Fibroblast of skin of left quadriceps (primary cell): ENCODE measurements at regions not wholly inside any gene's neighbourhood (a gene's known extent, or its start where the extent isn't known, plus 50 kb on each side); places are given as distances from the start of the nearest gene placed in this dataset.
"Not testable (repeated sequence)": the region's sequence is repeated elsewhere in the genome, so short reads cannot be mapped to it uniquely, and the experiment has no call there.

ENCODE experiments used
- DNase-seq, 2 experiments: peaks; one replicate each; pipeline ENCODE4 v3.0.0-alpha.2; 2013; ENCODE audit warnings: low read depth in 2 of 2

DNA sequence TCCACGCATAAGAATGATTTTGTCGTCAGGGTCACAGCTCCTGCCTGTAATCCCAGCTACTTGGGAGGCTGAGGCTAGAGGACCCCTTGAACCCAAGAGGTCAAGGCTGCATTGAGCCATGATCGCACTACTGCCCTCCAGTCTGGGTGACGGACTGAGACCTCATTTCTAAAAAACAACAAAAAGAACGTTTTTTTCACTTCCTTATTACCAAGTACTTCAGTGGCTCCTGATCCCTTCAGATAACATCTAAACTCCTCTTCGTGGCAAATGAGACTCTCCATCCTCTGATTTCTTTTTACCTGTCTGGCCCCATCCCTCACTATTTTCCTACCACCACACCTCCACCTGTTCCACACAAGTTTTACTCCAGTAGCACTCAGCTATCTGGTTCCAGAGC lies 105.4 kb upstream of the TLK1 start:
- DNase-seq, result no peak

- not testable (repeated sequence) for DNase-seq
Measured at GRCh38 chr2:171261529-171261928, 100.8 kb upstream of the TLK1 start.

DNA sequence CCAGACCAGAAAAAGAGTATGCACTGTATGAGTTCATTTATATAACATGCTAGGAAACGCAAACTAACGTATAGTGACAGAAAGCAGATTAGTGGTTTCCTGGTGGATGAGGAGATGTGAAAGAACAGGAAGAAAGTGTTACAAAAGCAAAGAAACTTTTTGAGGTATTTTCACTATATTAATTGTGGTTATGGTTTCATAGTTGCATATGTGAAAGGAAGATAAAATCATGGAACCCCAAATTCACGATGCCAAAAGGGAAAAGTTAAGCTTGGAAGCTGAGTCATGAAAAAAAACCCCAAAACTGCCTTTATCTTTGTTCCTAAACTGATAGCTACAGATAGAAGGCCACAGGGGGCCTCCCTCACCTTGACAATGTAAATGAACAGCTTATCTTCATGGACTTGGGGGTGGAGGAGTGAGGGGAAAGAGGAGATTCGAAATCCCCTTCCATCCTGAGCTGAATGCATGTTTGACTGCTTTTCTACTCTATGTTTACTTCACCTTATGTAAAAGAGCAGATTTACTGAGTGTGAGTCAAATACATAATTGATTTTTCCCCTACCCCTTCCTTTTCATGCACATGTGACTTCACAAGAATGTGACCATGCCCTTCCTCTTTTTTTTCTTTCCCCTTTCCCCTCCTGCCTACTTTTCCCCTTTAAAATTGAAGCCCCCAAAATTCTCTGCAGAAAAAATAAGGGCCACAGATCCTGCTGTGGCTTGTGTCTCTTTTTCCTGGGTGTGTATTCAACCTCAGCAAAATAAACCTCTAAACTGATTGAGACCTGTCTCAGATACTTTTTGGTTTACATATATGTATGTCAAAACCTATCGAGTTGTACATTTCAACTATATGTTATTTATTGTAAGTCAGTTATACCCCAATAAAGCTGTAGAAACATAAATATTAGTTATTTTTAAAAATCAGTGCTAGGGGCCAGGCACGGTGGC lies 100.1 kb upstream of the TLK1 start:
- DNase-seq, result no peak

DNA sequence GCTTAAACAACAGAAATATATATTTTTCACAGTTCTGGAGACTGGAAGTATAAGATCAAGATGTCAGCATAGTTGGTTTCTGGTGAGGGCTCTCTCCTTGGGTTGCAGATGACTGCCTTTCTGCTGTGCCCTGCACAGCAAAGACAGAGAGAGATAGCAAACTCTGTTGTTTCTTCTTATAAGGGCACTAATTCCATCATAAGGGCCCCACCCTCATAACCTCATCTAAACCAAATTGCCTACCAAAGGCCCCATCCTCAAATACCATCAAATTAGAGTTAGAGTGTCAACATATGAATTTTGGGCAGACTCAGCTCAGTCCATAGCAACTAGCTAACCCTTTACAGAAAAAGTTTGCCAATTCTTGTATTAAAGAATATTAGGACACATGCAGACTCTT lies 94.0 kb upstream of the TLK1 start:
- DNase-seq, result no peak

DNA sequence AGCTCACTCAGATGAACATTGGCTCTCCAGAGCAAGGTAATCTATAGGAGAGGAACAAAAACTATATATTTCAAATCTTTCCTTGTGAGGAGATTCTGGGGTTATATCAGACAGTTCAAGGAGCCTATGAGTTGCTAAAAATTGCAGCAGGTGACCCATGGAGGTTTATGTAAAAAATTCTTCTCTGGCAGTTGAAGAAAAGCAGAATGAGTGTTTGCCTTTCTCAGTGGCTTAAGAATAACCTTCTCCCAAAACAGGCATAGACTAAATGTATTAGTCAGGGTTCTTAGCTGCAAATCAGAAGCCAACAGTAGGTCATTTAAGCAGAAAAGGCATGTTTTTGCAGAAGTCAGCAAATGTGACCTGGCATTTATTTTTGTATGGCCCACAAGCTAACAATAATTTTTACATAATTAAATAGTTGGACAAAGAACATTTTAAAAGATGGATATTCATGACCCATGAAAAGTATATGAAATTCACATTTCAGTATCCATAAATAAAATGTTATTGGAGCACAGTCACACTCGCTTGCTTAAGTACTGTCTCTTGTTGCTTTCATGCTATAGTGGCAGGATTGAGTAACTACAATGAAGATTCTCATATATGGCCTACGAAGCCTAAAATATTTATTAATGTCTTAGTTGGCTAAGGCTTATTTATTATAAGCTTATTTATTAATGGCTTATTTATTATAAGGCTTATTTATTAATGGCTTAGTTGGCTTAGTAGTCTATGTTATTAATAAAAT lies 93.4 kb upstream of the TLK1 start:
- no peak for DNase-seq

DNA sequence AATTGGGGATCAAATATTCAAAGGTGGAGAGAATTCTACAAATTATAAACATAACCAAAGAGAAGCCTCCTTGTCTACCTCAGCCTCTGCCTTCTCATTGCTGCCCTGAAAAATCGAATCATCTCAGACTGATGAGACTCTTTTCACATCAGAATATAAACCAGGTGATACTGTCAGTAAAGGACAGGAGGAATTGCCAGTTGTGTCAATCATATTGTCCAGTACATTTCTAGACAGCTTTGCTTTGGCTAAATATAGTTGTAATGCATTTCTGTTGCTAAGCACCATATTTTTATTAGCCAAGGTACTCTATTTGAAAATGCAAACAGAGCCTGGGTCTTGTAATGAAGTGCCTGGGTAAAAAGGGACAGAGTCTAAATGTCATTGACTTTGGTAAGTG lies 92.6 kb upstream of the TLK1 start:
- DNase-seq, result no peak

DNA sequence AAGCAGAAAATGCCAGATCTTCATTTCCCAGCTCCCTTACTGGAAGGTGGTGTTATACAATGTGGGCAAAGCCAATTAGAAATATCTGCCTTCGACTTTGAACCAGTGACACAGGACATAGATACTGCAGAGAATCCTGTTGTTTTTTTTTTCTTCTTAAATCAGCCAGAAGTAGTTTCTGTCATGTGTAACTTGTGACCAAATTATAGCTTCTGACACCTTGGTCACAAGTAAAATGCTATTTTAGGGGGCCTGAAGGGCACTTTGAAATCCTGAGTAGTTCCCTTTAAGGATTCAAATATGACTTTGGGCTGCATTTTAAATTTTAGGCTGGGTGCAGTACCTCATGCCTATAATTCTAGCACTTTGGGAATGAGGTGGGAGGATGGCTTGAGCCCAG lies 89.0 kb upstream of the TLK1 start:
- no peak for DNase-seq

DNA sequence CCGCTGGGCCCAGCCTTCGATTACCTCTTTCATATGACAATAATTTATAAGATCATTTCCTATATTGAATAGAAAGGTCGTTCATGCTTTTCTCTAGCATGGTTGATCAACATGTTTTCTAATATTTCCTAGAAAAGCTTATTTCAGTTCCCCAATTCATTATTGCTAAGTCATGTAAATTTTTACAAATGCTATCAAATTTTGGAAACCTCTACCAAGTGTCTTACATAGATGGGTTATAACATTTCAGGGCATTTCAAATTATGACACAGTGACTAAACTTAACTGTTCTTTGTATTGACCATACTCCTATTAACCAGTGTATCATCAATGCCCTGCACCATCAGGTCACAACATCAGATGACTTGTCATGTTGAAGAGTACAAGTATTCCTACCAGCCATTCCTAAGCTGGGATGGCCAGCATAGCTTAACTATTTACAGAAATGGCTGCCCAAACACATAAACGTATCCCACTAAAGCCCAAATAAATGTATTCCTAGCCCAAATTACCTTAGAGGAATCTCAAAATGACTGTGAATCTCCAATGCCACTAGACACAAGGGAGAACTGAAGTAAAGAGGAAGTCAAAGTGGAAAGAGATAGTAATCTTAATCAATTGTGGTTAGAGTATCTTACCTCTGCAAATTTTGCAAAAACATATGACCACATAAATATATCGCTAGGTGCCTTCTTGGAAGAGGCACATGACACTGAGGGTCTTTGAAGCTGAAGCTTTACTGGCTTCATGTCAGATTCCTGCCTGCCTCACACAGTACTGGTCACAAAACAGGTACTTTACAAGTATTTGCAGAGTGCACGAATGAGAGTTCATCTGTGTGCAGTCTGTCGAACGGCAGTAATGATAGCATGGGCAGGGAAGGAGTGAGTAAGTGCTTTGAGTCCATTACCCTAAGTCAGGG lies 87.3 kb upstream of the TLK1 start:
- no peak for DNase-seq

DNA sequence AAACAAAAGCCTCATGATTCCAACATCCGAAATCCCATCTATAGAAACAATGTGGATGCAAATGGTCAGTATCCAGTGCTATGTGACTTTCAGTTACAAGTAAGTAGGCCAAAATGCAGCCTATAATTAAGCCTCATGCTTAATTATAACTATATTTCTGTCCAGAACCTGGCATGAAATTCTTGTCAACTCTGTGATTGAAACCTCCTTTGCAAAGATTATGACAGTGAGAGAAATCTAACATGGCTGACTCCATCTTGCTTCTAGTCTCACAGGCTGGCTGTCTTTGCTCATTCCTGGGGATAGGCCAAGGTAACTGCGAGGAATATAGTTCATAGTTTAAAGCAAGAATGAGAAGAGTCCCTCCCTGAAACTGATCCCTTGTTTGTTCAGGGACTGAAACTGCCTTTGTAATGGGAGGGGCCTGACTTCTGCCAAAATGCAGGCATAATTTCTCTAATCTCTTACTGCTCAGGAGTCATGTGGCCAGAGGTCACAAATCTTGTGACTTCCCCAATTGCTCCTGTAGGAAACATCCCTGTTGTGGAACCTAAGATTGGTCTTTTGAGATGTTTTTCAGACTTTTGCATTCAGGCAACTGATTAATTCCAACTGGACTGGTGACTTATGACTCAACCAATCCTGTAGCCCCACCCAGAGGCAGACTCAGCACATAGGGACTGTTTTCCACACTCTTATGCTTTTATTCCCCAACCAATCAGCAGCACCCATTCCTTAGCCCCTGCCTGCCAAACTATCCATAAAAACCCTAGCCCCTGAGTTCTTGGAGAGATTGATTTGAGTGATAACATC lies 84.5 kb upstream of the TLK1 start:
- no peak for DNase-seq

DNA sequence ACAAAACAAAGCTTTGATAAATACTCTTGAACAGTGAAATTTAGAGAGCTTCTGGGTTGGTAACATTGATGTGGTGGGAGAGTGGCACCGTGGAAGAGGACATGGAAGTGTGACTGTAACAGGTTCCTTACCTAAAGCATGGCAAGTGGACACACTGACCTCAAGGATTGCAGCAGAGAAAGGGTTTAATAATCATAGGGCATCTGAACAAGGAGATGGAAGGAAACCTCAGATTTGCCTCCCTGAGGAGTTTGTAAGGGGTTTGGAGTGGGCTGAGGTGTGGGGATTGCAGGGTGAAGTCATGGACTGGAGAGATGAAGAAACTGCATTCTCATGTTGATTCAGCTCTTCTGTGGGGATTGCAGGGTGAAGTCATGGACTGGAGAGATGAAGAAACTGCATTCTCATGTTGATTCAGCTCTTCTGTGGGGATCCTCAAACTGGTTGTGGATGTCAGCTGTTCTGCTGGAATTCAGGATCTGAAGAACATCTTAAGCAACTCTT lies 83.8 kb upstream of the TLK1 start:
- peak in 1 of 2 experiments; percentile 3 for DNase-seq

DNA sequence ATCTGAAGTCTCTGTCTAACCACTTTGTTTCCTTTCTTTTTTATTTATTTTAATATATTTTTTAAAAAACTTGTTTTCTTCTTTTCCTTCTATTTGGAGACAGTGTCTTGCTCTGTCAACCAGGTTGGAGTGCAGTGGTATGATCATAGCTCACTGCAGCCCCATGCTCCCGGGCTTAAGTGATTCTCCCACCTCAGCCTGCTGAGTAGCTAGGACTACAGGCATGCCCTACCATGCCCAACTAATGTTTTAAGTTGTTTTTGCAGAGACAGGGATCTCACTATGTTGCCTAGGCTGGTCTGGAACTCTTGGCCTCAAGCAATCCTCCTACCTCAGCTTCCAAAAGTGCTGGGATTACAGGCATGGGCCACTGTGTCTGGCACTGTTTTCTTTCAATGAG lies 81.1 kb upstream of the TLK1 start:
- no peak for DNase-seq

GRCh38 chr2:171238946-171239345 lies 78.3 kb upstream of the TLK1 start:
- DNase-seq, result no peak

GRCh38 chr2:171237751-171238505 lies 77.2 kb upstream of the TLK1 start:
- DNase-seq, result no peak

DNA sequence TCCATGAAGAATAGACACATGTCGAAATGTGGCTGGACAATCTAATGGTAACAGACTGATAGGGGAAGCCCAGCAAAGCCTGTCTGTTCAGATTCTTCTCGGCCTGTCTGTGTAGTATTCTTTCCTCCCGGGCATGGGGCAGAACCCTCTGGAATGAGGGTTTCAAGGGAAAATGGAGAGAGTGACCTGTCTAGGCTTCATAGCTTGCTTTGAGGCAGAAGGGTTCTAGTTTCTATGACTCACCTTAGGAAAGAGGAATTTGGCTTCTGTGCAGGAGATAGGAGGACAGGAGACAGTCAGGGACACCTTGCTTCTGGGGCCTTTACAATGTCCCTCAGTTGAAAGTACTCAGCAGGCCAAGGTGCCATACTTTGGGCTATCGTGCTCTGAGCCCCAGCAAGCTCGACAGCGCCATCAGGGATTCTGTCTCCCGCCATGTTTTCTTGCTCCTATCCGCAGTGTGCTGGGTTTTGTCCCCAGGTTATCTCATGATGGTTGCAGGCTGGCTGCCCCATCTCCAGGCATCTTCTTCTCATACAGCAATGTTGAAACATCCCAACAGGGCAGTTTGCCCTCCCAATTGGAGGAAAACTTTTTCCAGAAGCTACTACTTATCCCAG lies 74.7 kb upstream of the TLK1 start:
- DNase-seq, result no peak

DNA sequence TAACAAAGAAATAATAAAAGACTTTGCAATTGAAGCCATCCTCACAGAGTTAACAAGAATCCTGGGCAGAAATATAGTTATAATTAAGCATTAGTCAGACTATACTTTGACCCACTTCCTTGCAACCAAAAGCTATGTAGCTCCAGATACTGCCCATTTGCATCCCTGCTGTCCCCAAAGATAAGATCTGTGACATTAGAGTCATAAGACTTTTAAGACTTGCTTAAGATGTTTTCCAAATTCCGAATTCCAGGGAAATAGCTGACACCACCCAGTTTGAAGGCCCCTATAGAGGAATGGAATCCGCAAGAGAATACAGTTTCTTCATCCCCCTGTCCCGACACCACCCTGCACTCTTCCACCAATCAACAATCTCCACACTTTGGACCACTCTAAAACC lies 69.5 kb upstream of the TLK1 start:
- DNase-seq, result no peak

- DNase-seq, result no peak
Measured at GRCh38 chr2:171228826-171229225, 68.1 kb upstream of the TLK1 start.

DNA sequence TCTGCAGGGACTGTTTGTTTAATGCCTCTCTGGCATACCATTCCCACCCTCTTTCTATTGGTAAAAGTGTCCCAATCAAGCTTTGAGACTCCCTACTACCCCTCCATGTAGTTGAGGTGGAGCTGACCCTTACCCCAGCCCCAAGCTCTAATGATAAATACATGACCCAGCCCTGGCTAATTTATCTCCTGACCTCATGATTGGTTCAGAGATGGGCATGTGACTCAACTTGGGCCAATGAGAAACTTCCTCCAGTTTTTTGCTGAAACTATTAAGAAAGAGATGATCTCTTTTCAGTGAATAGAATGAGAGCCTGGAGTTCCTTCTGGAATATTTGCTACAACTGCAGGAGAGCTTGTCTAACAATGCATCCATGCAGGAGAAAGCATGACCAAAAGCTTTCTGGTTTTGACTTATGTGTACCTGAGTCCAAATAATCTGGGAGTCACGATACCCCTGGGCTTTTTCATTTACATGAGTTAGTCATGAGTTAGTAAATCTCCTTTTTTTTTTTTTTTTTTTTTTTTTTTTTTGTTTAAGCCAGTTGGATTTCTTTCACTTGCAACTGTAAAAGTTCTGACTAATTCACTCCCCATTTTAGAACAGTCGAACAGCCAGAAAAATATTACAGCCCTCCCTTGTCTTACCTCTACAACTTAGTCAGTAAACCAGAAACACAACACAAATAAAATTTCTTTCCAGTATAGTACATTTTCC lies 66.5 kb upstream of the TLK1 start:
- no peak for DNase-seq

GRCh38 chr2:171226461-171226860 lies 65.8 kb upstream of the TLK1 start:
- DNase-seq, result no peak

DNA sequence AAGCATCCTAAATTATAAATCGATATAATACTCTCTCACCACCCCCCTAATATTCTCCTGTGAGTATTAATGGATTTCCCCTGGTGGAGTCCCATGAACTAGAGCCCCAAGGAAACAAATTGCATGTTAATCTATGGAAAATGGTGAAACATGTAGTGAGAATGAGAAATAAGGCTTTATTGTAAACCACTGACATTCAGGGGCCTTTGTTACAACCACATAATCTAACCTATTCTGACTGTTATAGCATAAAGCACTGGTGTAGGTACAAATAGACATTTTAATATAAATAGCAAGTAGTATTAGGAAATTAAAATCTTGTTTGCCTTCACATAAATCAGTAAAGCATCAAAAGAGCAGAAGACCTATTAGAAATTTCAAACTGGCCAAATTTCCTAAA lies 65.3 kb upstream of the TLK1 start:
- DNase-seq, result no peak
